ENCODE measurements at regions not wholly inside any gene's neighbourhood (a gene's known extent, or its start where the extent isn't known, plus 50 kb on each side); places are given as distances from the start of the nearest gene placed in this dataset.

DNA sequence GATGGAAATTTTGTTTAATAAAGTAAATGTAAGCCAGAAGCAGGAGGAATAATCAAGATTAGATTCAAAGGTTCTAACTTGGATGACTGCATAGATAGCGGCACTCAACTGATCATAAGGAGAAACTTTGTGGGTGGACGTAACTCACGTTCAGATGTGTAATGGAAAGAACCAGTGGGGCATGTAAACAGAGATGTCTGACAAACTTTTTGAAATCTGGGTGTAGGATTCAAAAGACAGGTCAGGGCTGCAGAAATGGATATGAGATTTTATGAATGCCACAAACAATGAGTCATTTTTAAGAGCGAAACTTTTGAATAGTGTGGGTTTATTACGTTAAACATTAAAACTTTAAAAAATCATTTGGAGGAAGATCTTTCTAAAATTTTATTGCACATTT, 375.6 kb downstream of the GBA3 start:
- TF ChIP-seq EZH2 (IDR thresholded peaks at IDR 0.05; ENCODE audit: borderline replicate concordance, insufficient read depth, low read length, poor library complexity, severe bottlenecking) (no peak), POLR2AphosphoS5 (IDR thresholded peaks at IDR 0.05) (no peak), SMC3 (conservative IDR thresholded peaks at IDR 0.05; ENCODE audit: poor library complexity) (no peak), RAD21 (conservative IDR thresholded peaks at IDR 0.05) (no peak), TAF1 (IDR thresholded peaks at IDR 0.05; ENCODE audit: low read depth) (no peak)
- TF ChIP-seq, protein P1, sequence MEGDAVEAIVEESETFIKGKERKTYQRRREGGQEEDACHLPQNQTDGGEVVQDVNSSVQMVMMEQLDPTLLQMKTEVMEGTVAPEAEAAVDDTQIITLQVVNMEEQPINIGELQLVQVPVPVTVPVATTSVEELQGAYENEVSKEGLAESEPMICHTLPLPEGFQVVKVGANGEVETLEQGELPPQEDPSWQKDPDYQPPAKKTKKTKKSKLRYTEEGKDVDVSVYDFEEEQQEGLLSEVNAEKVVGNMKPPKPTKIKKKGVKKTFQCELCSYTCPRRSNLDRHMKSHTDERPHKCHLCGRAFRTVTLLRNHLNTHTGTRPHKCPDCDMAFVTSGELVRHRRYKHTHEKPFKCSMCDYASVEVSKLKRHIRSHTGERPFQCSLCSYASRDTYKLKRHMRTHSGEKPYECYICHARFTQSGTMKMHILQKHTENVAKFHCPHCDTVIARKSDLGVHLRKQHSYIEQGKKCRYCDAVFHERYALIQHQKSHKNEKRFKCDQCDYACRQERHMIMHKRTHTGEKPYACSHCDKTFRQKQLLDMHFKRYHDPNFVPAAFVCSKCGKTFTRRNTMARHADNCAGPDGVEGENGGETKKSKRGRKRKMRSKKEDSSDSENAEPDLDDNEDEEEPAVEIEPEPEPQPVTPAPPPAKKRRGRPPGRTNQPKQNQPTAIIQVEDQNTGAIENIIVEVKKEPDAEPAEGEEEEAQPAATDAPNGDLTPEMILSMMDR (IDR thresholded peaks at IDR 0.05; ENCODE audit: poor library complexity, severe bottlenecking) = no peak
- TF ChIP-seq, protein P2, sequence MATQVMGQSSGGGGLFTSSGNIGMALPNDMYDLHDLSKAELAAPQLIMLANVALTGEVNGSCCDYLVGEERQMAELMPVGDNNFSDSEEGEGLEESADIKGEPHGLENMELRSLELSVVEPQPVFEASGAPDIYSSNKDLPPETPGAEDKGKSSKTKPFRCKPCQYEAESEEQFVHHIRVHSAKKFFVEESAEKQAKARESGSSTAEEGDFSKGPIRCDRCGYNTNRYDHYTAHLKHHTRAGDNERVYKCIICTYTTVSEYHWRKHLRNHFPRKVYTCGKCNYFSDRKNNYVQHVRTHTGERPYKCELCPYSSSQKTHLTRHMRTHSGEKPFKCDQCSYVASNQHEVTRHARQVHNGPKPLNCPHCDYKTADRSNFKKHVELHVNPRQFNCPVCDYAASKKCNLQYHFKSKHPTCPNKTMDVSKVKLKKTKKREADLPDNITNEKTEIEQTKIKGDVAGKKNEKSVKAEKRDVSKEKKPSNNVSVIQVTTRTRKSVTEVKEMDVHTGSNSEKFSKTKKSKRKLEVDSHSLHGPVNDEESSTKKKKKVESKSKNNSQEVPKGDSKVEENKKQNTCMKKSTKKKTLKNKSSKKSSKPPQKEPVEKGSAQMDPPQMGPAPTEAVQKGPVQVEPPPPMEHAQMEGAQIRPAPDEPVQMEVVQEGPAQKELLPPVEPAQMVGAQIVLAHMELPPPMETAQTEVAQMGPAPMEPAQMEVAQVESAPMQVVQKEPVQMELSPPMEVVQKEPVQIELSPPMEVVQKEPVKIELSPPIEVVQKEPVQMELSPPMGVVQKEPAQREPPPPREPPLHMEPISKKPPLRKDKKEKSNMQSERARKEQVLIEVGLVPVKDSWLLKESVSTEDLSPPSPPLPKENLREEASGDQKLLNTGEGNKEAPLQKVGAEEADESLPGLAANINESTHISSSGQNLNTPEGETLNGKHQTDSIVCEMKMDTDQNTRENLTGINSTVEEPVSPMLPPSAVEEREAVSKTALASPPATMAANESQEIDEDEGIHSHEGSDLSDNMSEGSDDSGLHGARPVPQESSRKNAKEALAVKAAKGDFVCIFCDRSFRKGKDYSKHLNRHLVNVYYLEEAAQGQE (IDR thresholded peaks at IDR 0.05; ENCODE audit: borderline replicate concordance) = no peak

All from neural cell (in vitro differentiated cells).